ENCODE measurements at regions not wholly inside any gene's neighbourhood (a gene's known extent, or its start where the extent isn't known, plus 50 kb on each side); places are given as distances from the start of the nearest gene placed in this dataset.

DNA sequence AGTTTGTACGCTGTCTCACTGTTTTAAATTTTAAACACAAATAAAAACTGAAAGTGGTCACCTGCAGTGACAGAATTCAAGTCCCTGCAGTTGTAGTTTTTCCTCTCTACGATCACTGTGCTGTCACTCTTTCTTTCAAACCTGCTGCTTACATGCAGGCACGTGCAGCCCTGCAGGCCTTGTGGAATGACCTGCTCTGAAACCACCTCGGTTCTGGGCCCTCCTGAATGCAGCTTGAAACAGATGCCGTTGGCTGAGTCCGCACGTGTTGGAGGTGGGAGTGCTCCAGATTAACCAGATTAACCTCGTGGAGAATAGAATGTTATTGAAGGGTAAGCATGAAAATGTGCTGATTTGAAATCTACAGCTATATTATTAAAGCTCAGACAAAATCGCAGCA is 126.0 kb upstream of the ERCC6L2 start:
- WGBS, 2 donors, result 79 to 83% methylated on average over 9 of the region's 9 CpGs
- no peak overlapping the region for H3K4me3 ChIP-seq
- H3K27ac ChIP-seq, result no peak overlapping the region
- peaks cover 0 to 32% (median 9%) of the 10 kb centered on the region in 4 donors for H3K4me1 ChIP-seq
- H3K9me3 ChIP-seq, result no peaks in the 10 kb centered on the region
- TF ChIP-seq EP300 (IDR thresholded peaks at IDR 0.05) (no peak), POLR2A (IDR thresholded peaks at IDR 0.05) (no peak)
- DNase-seq (ENCODE audit: low spot score in 2 of 2), result no peak
- H3K27me3 ChIP-seq, result peaks cover 0 to 3% of the 10 kb centered on the region in 2 donors
- no peaks in the 10 kb centered on the region for H3K36me3 ChIP-seq

DNA sequence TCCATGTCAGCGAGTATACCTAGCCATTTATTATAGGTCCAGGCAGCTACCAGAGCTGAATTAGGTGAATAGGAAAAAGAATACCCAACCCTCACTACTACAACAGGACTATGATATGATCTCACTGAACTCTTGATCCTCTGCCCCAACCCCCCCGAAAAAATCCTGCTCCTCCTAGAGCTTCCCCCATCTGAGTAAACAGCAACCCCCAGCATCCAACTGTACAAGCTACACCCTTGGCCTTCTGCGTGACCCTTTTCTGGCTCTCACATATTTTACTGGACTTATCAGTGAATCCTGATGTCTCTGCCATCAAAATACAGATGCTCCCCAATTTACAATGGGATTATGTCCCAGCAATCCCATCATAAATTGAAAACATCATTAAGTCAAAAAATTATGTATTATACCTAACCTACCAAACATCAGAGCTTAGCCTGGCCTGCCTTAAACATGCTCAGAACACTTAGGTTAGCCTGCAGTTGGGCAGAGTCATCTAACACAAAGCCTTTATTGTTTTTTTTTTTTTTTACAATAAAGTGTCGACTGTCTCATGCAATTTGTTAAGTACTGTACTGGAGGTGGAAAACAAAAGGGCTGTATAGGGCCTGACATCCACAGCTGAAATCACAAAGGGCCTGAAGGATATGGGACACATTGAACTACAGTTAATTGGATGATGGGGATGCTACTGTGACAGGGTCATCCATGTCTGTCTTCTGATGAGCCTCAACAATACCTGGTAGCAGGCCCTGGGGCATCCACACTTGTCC is 128.9 kb upstream of the ERCC6L2 start:
- WGBS, 2 donors, result 44 to 51% methylated on average over 4 of the region's 4 CpGs

GRCh38 chr9:95742821-95743220 is 132.7 kb upstream of the ERCC6L2 start:
- no peaks in the 10 kb centered on the region for H3K27me3 ChIP-seq
- TF ChIP-seq CTCF (IDR thresholded peaks at IDR 0.05), result no peak

More for the DNA sequence above, 128.9 kb upstream of the ERCC6L2 start:
- Histone ChIP-seq H3K9me3 (no peaks in the 10 kb centered on the region), H3K4me1 (peaks cover 0 to 6% (median 0%) of the 10 kb centered on the region in 4 donors), H3K4me3 (no peak overlapping the region), H3K27ac (no peak overlapping the region), H3K27me3 (no peaks in the 10 kb centered on the region), H3K36me3 (no peaks in the 10 kb centered on the region)
- no peak for TF ChIP-seq POLR2A (IDR thresholded peaks at IDR 0.05)
- TF ChIP-seq EP300 (IDR thresholded peaks at IDR 0.05), result no peak
- TF ChIP-seq CTCF (IDR thresholded peaks at IDR 0.05), result no peak
- no peak for DNase-seq (ENCODE audit: low spot score in 2 of 2)

GRCh38 chr9:95741631-95742030 is 133.9 kb upstream of the ERCC6L2 start:
- no peak for TF ChIP-seq EP300 (IDR thresholded peaks at IDR 0.05)
- no peak for TF ChIP-seq CTCF (IDR thresholded peaks at IDR 0.05)
- no peak for TF ChIP-seq POLR2A (IDR thresholded peaks at IDR 0.05)
- 27 to 47% methylated on average over 2 of the region's 2 CpGs for WGBS, 2 donors

More at GRCh38 chr9:95742821-95743220, 132.7 kb upstream of the ERCC6L2 start:
- H3K27ac ChIP-seq, result no peak overlapping the region
- WGBS, 2 donors, result 75 to 76% methylated on average over 6 of the region's 6 CpGs
- H3K36me3 ChIP-seq, result no peaks in the 10 kb centered on the region
- no peaks in the 10 kb centered on the region for H3K9me3 ChIP-seq
- no peak for DNase-seq (ENCODE audit: low spot score in 2 of 2)
- H3K4me3 ChIP-seq, result no peak overlapping the region
- peaks cover 0 to 19% (median 0%) of the 10 kb centered on the region in 4 donors for H3K4me1 ChIP-seq

DNA sequence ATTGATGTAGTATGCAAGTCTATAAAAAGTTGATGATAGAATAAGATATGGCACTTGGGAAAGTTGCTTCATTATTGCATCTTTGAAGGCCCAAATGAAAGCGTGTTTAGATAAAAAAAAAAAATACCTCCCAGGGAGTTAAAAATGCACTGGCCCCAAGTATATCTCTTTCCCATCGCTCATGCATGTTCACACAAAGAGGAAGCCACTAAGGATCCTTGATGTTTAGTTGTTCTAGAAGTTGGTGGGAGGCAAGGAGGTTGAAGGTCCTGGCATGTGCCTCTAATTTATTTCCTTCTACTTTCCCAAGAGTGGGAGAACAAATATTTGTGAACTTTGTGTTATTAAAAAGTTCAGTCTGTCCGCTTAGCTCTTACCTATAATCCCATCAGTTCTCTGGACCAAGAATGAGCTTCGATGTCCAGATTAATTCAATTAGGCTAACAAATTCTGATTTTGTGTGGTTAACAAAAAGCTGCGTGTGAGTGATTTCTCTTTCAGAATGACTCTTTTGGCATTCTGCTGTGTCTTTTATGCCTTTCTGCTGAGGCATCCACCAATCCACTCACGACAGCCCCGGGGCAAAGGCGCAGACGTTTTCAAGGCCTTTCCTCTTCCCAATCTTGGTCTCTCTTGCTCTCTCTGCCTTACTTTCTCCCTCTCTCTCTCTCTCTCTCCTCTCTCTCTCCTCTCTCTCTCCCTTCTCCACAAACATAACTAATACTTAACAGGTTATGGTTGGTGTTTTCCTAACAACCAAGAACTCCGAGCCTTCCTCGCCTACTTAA is 135.1 kb upstream of the ERCC6L2 start:
- peaks cover 0 to 23% (median 0%) of the 10 kb centered on the region in 4 donors for H3K4me1 ChIP-seq
- 62 to 66% methylated on average over 11 of the region's 11 CpGs for WGBS, 2 donors

More at GRCh38 chr9:95741631-95742030, 133.9 kb upstream of the ERCC6L2 start:
- no peak for DNase-seq (ENCODE audit: low spot score in 2 of 2)
- H3K4me1 ChIP-seq, result peaks cover 0 to 25% (median 0%) of the 10 kb centered on the region in 4 donors
- no peaks in the 10 kb centered on the region for H3K36me3 ChIP-seq
- H3K27ac ChIP-seq, result peak overlapping the region in 1 of 4 donors; percentile 26
- H3K4me3 ChIP-seq, result no peak overlapping the region
- H3K9me3 ChIP-seq, result no peaks in the 10 kb centered on the region
- no peaks in the 10 kb centered on the region for H3K27me3 ChIP-seq

More for the DNA sequence above, 135.1 kb upstream of the ERCC6L2 start:
- DNase-seq (ENCODE audit: low spot score in 2 of 2), result no peak
- Histone ChIP-seq H3K36me3 (no peaks in the 10 kb centered on the region), H3K4me3 (no peak overlapping the region), H3K27ac (peak overlapping the region in 1 of 4 donors; percentile 36), H3K27me3 (no peaks in the 10 kb centered on the region), H3K9me3 (no peaks in the 10 kb centered on the region)
- TF ChIP-seq EP300 (IDR thresholded peaks at IDR 0.05), result peak in 1 of 2 donors; percentile 57
- TF ChIP-seq CTCF (IDR thresholded peaks at IDR 0.05), result no peak
